Bronchial epithelial cell (primary cell): ENCODE measurements at regions not wholly inside any gene's neighbourhood (a gene's known extent, or its start where the extent isn't known, plus 50 kb on each side); places are given as distances from the start of the nearest gene placed in this dataset.

ENCODE experiments used
- DNase-seq: peaks from one replicate; pipeline ENCODE4 v3.0.0-alpha.2; 2010; ENCODE audit warnings: low read depth
- FAIRE-seq: peaks from 2 replicates; lab custom pipeline; 2011; peaks lifted over from hg19 to GRCh38; lab: Jason Lieb, UNC
- H3K27me3 ChIP-seq: 2 replicates; pipeline ENCODE4 v1.5.1; 2011; ENCODE audit warnings: low read length; ENCODE audit not compliant: control insufficient read depth, insufficient read depth
- H3K36me3 ChIP-seq: 2 replicates; pipeline ENCODE4 v1.5.1; 2011; ENCODE audit warnings: low read length; ENCODE audit not compliant: control insufficient read depth, insufficient read depth
- H3K4me3 ChIP-seq: 2 replicates; pipeline ENCODE4 v1.5.1; 2011; ENCODE audit warnings: mild to moderate bottlenecking, low read depth, low read length, control low read depth
- CTCF ChIP-seq: IDR thresholded peaks from 2 replicates; pipeline ENCODE4 v1.5.1; 2011; ENCODE audit warnings: mild to moderate bottlenecking, moderate library complexity, low read length, control low read depth, inconsistent platforms; ENCODE audit not compliant: insufficient read depth, severe bottlenecking

GRCh38 chr2:207412787-207413310 is 116.9 kb upstream of the CREB1 start:
- no peak for DNase-seq
- FAIRE-seq = no peak
- H3K4me3 ChIP-seq = no peak overlapping the region
- H3K27me3 ChIP-seq = no peaks in the 10 kb centered on the region
- no peak for TF ChIP-seq CTCF
- H3K36me3 ChIP-seq = no peaks in the 10 kb centered on the region

- no peak for DNase-seq
- no peak for FAIRE-seq
- H3K4me3 ChIP-seq = no peak overlapping the region
Observed at GRCh38 chr2:207413376-207413907, 116.3 kb upstream of the CREB1 start.

GRCh38 chr2:207416111-207416510 is 113.7 kb upstream of the CREB1 start:
- no peak for FAIRE-seq

More at GRCh38 chr2:207413376-207413907, 116.3 kb upstream of the CREB1 start:
- TF ChIP-seq CTCF = no peak
- Histone ChIP-seq H3K27me3 (no peaks in the 10 kb centered on the region), H3K36me3 (no peaks in the 10 kb centered on the region)

GRCh38 chr2:207416900-207417299 is 112.9 kb upstream of the CREB1 start:
- H3K36me3 ChIP-seq = no peaks in the 10 kb centered on the region
- TF ChIP-seq CTCF = no peak
- FAIRE-seq (no peak), DNase-seq (no peak)
- no peaks in the 10 kb centered on the region for H3K27me3 ChIP-seq
- H3K4me3 ChIP-seq = no peak overlapping the region

More at GRCh38 chr2:207416111-207416510, 113.7 kb upstream of the CREB1 start:
- Histone ChIP-seq H3K4me3 (no peak overlapping the region), H3K27me3 (no peaks in the 10 kb centered on the region), H3K36me3 (no peaks in the 10 kb centered on the region)
- DNase-seq = no peak
- no peak for TF ChIP-seq CTCF

GRCh38 chr2:207417301-207417718 is 112.5 kb upstream of the CREB1 start:
- no peaks in the 10 kb centered on the region for H3K36me3 ChIP-seq
- DNase-seq (no peak), FAIRE-seq (no peak)
- TF ChIP-seq CTCF = no peak
- H3K4me3 ChIP-seq = no peak overlapping the region
- H3K27me3 ChIP-seq = no peaks in the 10 kb centered on the region

GRCh38 chr2:207418419-207418818 is 111.3 kb upstream of the CREB1 start:
- TF ChIP-seq CTCF = no peak
- FAIRE-seq (no peak), DNase-seq (no peak)
- no peaks in the 10 kb centered on the region for H3K27me3 ChIP-seq
- H3K36me3 ChIP-seq = no peaks in the 10 kb centered on the region
- H3K4me3 ChIP-seq = no peak overlapping the region
